Globus pallidus (tissue), 1 donor: ENCODE measurements at regions not wholly inside any gene's neighbourhood (a gene's known extent, or its start where the extent isn't known, plus 50 kb on each side); places are given as distances from the start of the nearest gene placed in this dataset.
"Not testable (repeated sequence)": the region's sequence is repeated elsewhere in the genome, so short reads cannot be mapped to it uniquely, and the experiment has no call there.

ENCODE experiments used
- DNase-seq: peaks from one replicate; pipeline ENCODE4 v3.0.0-alpha.2; 2015; ENCODE audit warnings: low spot score

- no peak for DNase-seq
Observed at GRCh38 chr13:68944272-68944671, 1163.4 kb upstream of the ATXN8OS start.

DNA sequence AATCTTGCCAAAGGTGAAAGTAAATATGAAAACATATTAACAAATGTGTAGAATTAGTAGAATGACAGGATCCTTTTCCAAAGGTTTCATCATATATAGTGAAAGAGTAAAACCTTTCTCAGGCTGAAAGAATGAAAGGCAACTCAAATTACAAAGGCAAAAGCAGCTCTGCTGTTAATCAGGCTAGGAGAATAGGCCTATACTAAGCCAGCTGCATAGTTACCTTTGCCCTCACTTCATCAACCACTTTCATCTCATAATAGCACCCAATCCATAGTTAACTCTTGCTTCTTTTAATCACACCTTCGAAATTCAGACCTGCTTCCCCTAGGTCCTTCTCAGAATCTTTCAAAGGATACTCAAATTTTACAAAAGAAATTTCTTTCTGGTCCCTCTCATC is 1167.6 kb upstream of the ATXN8OS start:
- DNase-seq = no peak

DNA sequence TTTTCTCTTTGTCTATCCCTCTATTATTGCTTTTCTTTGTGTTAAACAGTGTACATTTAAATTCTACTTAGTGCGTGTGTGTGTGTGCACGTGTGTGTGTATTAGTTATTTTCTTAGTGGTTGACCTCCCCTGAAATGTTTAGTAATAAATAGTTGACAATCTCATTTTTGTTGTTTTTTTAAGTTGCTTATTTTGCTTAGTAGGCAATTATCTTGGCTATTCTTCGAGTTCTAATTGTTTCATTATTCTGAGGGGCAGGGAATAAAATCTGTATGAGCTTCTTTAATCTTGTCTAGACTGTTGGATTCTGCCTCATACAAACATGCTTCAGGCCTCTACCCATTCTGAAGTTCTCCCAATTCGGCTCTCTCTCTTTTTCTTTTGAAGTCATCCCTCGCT is 1169.0 kb upstream of the ATXN8OS start:
- DNase-seq = no peak

- DNase-seq = no peak
Observed at GRCh38 chr13:68929075-68929745, 1178.4 kb upstream of the ATXN8OS start.

- DNase-seq = peak; percentile 10
Observed at GRCh38 chr13:68927387-68928026, 1180.1 kb upstream of the ATXN8OS start.

- DNase-seq = no peak
Observed at GRCh38 chr13:68923995-68924394, 1183.6 kb upstream of the ATXN8OS start.

DNA sequence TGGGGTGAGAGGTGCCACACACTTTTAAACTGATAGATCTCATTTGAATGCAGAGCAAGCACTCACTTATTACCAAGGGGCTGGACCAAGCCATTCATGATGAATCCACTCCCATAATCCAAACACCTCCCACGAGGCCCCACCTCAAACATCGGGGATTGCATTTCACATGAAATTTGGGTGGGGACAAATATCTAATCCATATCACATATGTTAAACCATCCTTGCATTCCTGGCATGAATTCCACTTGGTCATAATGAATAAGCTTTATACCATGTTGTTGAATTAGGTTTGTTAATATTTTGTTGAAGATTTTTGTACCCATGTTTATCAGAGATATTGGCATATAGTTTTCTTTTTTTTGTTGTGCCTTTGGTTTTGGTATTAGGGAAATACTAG is 1198.7 kb upstream of the ATXN8OS start:
- no peak for DNase-seq

DNA sequence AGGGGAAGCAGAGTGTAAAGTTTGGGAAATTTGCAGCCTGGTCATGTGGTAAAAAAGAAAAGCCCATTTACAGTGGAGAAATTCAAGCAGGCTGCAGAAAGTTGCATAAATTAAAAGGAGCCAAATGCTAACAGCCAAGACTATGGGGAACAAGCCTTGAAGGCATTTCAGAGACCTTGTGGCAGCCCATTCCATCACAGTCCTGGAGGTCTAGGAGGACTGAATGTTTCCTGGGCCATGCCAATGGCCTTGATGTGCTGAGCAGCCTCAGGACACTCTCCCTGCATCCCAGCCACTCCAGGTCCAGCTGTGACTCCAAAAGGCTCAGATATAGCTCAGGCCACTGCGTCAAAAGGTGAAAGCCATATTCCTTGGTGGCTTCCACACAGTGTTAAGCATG is 1202.4 kb upstream of the ATXN8OS start:
- no peak for DNase-seq

- no peak for DNase-seq
Observed at GRCh38 chr13:68897331-68897928, 1210.2 kb upstream of the ATXN8OS start.

DNA sequence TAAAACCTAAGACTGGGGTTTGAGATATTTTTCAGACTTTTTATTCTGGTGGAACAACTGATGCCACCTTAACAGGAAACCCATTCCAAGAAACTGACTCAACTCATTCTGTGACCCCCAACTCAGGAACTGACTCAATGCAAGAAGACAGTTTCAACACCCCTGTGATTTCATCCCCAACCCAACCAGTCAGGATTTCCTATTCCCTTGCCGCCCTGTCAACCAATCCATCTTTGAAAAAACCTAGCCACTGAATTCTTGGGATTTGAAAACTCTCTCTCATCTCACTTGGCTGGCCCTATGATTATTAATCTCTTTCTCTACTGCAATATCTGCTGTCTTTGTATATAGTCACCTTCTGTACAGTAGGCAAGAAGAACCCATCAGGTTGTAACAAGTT is 1211.9 kb upstream of the ATXN8OS start:
- DNase-seq = no peak

GRCh38 chr13:68893721-68894120 is 1213.9 kb upstream of the ATXN8OS start:
- DNase-seq = not testable (repeated sequence)

DNA sequence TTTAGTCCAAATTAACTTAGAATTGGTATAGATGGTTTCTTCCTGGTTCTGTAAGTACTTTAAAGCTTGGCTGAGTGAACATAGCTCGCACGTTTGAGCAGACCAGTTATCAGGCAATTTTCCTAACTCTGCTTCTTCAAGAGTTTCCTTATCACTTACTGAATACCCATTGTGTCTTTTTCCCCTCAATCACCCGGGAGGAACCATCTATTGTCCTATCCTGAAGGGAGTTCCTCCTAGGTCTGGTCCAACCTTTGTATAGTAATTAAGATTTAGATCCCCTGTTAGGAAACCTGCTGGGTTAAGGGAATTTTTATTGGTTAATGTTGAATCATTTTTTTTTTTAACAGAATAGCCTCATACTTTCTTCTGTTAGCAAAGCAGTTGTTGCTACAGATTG is 1215.0 kb upstream of the ATXN8OS start:
- not testable (repeated sequence) for DNase-seq

GRCh38 chr13:68890101-68890500 is 1217.5 kb upstream of the ATXN8OS start:
- not testable (repeated sequence) for DNase-seq

DNA sequence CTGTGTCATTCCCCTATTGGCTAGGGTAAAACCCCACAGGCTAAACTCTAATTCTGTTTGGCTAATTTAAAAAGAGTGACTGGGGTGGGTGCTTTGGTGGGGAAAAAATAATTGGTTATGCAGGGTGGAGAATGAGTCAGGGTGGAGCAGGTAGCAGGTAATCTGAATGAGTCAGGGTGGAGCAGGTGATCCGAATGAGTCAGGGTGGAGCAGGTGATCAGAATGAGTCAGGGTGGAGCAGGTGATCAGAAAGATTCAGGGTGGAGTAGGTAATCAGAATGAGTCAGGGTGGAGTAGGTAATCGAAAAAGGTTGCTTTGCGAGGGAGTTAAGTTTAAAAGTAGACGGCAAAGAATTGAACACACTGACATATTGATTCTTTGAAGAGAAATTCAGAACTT is 1218.8 kb upstream of the ATXN8OS start:
- no peak for DNase-seq

DNA sequence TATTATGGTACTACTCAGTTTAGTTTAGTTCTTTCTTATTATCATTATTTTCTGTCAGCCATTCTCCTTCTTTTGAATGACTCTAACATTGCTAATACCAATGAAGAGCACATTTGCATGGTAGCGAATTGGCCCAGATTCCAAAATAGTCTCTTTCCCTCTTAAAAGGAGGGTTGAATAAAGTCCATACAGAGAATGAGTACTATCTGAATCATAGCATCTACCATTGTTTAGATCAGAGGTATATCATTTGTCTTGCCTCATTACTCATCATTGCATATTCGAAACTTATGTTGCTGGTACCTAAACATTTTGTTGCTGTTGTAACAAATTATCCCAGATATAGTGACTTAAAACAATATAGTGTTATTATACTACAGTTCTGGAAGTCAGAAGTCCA is 1235.3 kb upstream of the ATXN8OS start:
- DNase-seq = no peak

GRCh38 chr13:68851026-68851425 is 1256.6 kb upstream of the ATXN8OS start:
- DNase-seq = no peak

DNA sequence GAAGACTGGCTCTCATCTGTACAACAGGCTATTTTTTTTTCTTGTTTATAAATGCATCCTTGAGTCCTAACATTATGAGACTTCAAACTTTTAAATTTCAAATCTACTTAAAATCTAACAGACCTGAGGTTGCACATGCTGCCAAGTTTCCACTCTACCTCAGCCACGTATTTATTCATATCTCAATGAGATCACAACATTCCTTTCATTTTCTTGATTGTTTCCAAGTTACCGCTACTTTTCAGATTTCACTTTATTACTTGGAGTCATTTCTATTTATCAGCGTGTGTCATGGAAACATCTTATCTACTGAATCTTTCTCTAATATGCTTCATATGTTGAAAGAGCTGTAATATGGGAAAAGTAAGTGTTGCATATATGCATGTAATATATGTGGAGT is 1257.5 kb upstream of the ATXN8OS start:
- DNase-seq = no peak

DNA sequence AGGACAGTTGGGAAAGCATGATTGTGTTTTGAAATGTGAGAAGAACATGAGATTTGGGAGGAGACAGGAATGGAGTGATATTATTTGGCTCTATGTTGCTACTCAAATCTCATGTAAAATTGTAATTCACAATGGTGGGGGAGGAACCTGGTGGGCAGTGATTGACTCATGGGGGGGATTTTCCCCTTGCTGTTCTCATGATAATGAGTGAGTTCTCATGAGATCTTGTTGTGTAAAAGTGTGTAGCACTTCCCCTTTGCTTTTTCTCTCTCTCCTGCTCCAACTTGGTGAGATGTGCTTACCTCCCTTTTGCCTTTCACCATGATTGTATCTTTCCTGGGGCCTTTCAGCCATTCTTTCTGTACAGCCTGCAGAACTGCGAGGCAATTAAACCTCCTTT is 1261.0 kb upstream of the ATXN8OS start:
- DNase-seq = no peak

DNA sequence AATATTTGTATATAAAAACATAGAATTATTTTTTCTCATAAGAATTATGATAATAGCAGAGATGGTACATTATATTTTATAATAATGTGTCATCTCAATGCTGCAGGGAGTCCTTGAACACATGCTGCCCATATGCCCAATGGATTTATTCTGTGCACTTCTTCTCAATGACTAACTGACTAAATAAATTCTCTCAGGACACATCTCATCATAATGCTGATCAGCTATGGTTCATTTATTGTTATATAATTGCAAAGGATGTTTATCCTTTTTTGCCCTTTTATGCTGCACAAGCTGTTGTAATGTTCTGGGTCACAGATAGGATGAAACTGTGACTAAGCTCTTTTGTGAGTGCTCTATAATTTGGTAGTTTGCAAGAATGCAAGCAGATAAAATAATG is 1273.3 kb upstream of the ATXN8OS start:
- DNase-seq = no peak

- no peak for DNase-seq
Observed at GRCh38 chr13:68816715-68817114, 1290.9 kb upstream of the ATXN8OS start.

DNA sequence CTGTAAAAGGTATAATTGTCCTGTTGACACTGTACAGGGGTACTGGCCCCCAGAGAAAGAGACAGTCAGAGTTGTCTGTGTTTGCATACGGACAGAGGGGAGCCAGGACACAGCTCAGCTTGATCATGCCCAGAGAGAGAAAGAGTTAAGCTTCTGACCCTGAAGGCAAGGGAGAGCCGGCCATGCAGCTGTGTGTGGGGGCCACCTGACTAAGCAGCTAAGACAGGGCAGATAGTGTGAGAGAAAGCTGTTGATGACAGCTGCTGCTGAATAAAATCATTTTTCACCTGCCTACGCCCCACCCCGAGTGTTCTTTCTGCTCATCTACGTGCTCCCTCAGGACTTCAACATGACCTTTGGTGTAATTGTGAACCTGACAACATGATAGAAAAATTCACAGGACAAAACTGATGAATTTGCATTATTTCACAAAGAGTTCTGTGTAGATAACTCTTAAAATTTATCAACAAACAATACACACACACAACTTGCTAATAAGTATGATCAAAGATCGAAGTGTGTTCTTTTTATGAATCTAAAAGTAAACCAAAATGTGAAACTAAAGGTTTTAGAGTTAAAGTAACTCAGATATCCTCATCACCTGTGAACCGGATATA is 1294.3 kb upstream of the ATXN8OS start:
- no peak for DNase-seq

GRCh38 chr13:68810660-68811059 is 1297.0 kb upstream of the ATXN8OS start:
- no peak for DNase-seq

GRCh38 chr13:68808456-68808855 is 1299.2 kb upstream of the ATXN8OS start:
- no peak for DNase-seq
